Kidney epithelial cell (primary cell): ENCODE measurements at regions not wholly inside any gene's neighbourhood (a gene's known extent, or its start where the extent isn't known, plus 50 kb on each side); places are given as distances from the start of the nearest gene placed in this dataset.
"Not testable (repeated sequence)": the region's sequence is repeated elsewhere in the genome, so short reads cannot be mapped to it uniquely, and the experiment has no call there.

ENCODE experiments used
- DNase-seq: peaks from one replicate; pipeline ENCODE4 v3.0.0-alpha.2; 2010; ENCODE audit warnings: low read depth
- H3K27me3 ChIP-seq: 2 replicates; pipeline ENCODE4 v1.6.0; 2011; ENCODE audit warnings: low read length; ENCODE audit not compliant: control insufficient read depth, insufficient read depth
- H3K36me3 ChIP-seq: 2 replicates; pipeline ENCODE4 v1.5.1; 2011; ENCODE audit warnings: low read length; ENCODE audit not compliant: control insufficient read depth, insufficient read depth
- H3K4me3 ChIP-seq: 2 replicates; pipeline ENCODE4 v1.5.1; 2011; ENCODE audit warnings: low read depth, mild to moderate bottlenecking, control low read depth, low read length
- TF ChIP-seq, protein P1 (sequence below): IDR thresholded peaks from 2 replicates; pipeline ENCODE4 v1.5.1; 2011; ENCODE audit warnings: mild to moderate bottlenecking, moderate library complexity, low read length, control low read depth, inconsistent platforms; ENCODE audit not compliant: insufficient read depth, poor library complexity, severe bottlenecking

DNA sequence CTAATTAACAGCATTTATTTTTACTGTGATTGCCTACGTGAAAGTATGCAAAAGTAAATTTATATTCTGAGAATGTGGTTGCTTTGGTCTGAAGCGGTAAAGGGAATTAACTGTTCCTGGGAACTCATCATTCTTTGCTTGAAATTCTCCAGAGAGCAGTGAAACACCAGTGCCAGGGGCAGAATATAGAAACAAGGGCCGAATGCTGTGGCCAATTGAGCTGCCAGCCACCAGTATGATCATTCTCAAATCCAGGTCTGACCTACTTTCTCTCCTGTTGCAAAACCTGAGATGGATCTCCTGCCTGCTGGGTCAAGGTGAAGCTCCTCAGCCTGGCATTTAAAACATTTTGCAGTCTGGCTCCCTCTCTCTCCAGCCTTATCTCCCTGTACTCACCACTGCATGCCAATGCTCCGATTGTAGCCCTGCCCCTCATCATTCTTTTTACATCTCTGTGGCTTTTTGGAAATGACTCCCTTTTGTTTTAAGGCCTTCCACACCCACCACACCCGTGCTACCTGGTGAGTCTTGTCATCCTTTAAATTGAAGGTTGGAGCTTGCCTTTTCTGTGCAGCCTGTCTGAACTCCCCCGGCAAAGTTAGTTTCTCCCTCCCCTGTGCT lies 94.5 kb upstream of the TMEM178A start:
- Histone ChIP-seq H3K36me3 (no peaks in the 10 kb centered on the region), H3K27me3 (no peaks in the 10 kb centered on the region), H3K4me3 (no peak overlapping the region)
- TF ChIP-seq, protein P1, sequence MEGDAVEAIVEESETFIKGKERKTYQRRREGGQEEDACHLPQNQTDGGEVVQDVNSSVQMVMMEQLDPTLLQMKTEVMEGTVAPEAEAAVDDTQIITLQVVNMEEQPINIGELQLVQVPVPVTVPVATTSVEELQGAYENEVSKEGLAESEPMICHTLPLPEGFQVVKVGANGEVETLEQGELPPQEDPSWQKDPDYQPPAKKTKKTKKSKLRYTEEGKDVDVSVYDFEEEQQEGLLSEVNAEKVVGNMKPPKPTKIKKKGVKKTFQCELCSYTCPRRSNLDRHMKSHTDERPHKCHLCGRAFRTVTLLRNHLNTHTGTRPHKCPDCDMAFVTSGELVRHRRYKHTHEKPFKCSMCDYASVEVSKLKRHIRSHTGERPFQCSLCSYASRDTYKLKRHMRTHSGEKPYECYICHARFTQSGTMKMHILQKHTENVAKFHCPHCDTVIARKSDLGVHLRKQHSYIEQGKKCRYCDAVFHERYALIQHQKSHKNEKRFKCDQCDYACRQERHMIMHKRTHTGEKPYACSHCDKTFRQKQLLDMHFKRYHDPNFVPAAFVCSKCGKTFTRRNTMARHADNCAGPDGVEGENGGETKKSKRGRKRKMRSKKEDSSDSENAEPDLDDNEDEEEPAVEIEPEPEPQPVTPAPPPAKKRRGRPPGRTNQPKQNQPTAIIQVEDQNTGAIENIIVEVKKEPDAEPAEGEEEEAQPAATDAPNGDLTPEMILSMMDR = no peak
- DNase-seq = no peak

DNA sequence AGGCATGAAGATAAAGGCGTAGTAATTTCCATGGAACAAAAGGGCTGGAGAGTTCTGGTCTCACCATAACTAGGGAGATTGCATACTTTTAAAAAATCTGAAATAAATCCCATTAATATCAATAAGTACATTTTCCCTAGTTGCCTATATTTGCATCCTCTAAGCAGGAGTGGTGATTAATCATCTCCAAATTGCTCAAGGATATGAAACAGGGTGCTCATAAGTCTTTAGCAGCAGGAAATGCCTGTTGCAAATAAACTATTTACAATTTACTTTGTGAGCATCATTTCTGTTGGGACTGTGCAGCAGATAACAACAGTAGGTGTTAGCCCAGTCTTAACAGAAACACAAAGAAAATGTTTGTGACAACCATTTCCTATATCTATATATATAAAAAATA lies 92.4 kb upstream of the TMEM178A start:
- no peak for DNase-seq
- Histone ChIP-seq H3K4me3 (no peak overlapping the region), H3K27me3 (no peaks in the 10 kb centered on the region), H3K36me3 (no peaks in the 10 kb centered on the region)
- TF ChIP-seq, protein P1 = no peak

DNA sequence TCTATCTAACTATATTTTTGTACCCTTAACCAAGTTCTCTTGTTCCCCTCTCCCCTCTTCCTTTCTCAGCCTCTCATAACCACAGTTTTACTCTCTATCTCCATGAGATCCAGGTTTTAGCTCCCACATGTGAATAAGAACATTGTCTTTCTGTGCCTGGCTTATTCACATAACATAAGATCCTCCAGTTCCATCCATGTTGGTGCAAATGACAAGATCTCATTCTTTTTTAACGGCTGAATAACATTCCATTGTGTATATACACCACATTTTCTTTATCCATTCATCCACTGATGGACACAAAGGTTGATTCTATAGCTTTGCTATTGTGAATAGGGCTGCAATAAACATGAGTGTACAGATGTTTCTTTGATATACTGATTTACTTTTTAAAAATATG lies 83.9 kb upstream of the TMEM178A start:
- Histone ChIP-seq H3K27me3 (no peaks in the 10 kb centered on the region), H3K36me3 (no peaks in the 10 kb centered on the region), H3K4me3 (no peak overlapping the region)
- no peak for DNase-seq
- TF ChIP-seq, protein P1 = no peak

DNA sequence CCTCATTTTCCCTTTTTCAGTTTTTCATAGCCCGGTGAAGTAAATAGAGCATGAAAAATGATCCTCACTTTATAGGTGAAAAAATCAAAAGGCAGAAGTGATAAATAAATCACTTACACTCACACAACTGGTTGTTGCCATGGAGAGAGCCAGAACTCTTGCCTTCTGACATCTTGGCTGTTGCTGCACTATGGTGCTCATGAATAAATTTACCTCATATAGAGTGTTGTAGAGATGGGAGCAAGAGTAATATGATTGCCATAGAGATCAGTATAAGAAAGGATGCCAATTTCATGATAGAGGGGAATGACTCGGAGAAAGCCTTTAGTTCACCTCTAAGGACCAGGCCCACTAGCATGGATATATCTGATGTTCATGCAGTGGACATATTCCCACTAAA lies 82.5 kb upstream of the TMEM178A start:
- no peak for DNase-seq
- TF ChIP-seq, protein P1 = no peak
- no peaks in the 10 kb centered on the region for H3K36me3 ChIP-seq
- no peaks in the 10 kb centered on the region for H3K27me3 ChIP-seq
- H3K4me3 ChIP-seq = no peak overlapping the region

DNA sequence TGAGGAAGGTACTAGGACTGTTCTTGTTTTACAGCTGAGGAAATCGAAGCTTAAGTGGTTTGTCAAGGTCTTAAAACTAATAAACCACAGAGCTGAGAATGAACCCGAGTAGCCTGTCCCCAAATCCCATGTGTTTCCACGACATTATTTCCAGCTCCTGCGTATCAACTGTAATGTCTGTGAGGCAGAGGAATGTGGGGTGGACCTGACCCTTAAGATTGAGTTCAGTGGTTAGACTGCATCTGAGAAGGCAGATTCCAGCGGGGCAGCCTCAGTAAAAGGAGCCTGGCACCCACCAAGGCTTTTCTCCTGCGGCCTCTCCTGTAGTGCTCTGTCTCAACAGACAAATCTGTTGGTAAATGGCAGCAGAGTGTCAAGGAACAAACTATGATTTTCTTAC lies 81.9 kb upstream of the TMEM178A start:
- Histone ChIP-seq H3K36me3 (no peaks in the 10 kb centered on the region), H3K27me3 (no peaks in the 10 kb centered on the region), H3K4me3 (no peak overlapping the region)
- TF ChIP-seq, protein P1 = no peak
- DNase-seq = no peak

DNA sequence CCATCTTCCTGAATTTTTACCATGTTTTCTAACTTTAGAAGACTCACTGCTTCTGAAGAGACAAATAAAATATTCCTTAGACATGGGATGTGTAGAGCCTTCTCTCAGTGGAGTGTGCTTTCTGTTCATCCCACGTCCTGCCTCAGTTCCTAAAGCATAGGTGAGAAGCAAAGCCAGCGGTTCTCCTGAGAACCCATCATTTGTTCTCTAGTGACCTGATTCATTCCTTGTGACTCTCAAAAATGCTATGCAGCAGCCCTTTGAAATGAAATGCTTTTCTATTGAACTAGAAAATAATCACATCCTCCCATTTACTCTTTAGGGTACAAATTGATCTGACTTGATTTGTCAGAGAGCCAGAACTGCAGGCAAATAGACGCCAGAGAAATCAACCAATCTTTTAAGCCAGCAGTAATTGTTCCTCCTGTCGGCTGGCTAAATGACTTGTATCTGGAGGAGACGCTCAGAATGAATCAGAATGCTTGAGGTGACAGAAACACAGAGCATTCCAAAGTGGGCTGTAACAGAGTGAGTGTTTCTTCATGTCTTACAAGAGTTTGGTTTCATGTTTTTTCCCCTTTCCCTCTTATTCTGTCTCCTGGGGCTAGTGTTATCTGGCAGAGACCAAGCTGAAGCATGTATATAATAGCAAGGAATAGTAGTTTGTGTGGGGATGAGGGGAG lies 81.3 kb upstream of the TMEM178A start:
- TF ChIP-seq, protein P1 = no peak
- no peaks in the 10 kb centered on the region for H3K27me3 ChIP-seq
- no peak overlapping the region for H3K4me3 ChIP-seq
- H3K36me3 ChIP-seq = no peaks in the 10 kb centered on the region
- no peak for DNase-seq

DNA sequence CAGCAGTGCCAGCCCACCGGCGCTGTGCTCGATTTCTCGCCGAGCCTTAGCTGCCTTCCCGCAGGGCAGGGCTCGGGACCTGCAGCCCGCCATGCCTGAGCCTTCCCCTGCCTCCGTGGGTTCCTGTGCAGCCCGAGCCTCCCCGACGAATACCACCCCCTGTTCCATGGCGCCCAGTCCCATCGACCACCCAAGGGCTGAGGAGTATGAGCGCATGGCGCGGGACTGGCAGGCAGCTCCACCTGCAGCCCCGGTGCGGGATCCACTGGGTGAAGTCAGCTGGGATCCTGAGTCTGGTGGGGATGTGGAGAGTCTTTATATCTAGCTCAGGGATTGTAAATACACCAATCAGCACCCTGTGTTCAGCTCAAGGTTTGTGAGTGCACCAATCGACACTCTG lies 80.2 kb upstream of the TMEM178A start:
- not testable (repeated sequence) for H3K4me3 ChIP-seq, H3K27me3 ChIP-seq, DNase-seq, H3K36me3 ChIP-seq
